ENCODE measurements at regions not wholly inside any gene's neighbourhood (a gene's known extent, or its start where the extent isn't known, plus 50 kb on each side); places are given as distances from the start of the nearest gene placed in this dataset.

GRCh38 chr16:47965439-47965838 is 190.4 kb downstream of the ABCC12 start:
- TF ChIP-seq CTCF (IDR thresholded peaks at IDR 0.05) = no peak
- TF ChIP-seq POLR2A (IDR thresholded peaks at IDR 0.05) = no peak
